Activated CD4-positive, alpha-beta memory T cell treated with anti-CD3 and anti-CD28 coated beads, Interleukin-2, amount 10 ng/mL, durations not matched to agents 7 days and 5 days (primary cell): ENCODE measurements at regions not wholly inside any gene's neighbourhood (a gene's known extent, or its start where the extent isn't known, plus 50 kb on each side); places are given as distances from the start of the nearest gene placed in this dataset.

Source experiments
- CTCF ChIA-PET: fragments of 350-600 bp; sonication (Branson Sonifier 250); formaldehyde crosslinking; loops from one replicate; lab custom pipeline; 2021; ENCODE audit warnings: antibody characterized with exemption, inconsistent platforms; lab: Charles Lee
- POLR2A ChIA-PET: fragments of 350-600 bp; sonication (Branson Sonifier 250); formaldehyde crosslinking; loops from one replicate; lab custom pipeline; 2021; ENCODE audit warnings: antibody characterized with exemption; lab: Charles Lee
- DNase-seq: peaks from one replicate; pipeline ENCODE4 v3.0.0-alpha.2; 2020
- H3K27ac Mint-ChIP-seq: one replicate; pipeline ENCODE4 v1.8.0; 2021; ENCODE audit warnings: mild to moderate bottlenecking, mixed read lengths
- H3K27me3 Mint-ChIP-seq: one replicate; pipeline ENCODE4 v1.8.0; 2021; ENCODE audit warnings: mixed read lengths
- H3K36me3 Mint-ChIP-seq: one replicate; pipeline ENCODE4 v1.8.0; 2021; ENCODE audit warnings: low read depth, mixed read lengths
- H3K4me1 Mint-ChIP-seq: one replicate; pipeline ENCODE4 v1.8.0; 2021; ENCODE audit warnings: mixed read lengths
- H3K4me3 Mint-ChIP-seq: one replicate; pipeline ENCODE4 v1.8.0; 2021; ENCODE audit warnings: mild to moderate bottlenecking, mixed read lengths
- H3K9me3 Mint-ChIP-seq: one replicate; pipeline ENCODE4 v1.8.0; 2021; ENCODE audit warnings: mixed read lengths

- Mint-ChIP-seq H3K4me1 (no peaks in the 10 kb centered on the region), H3K9me3 (no peaks in the 10 kb centered on the region), H3K27me3 (peaks cover 10% of the 10 kb centered on the region), H3K36me3 (no peaks in the 10 kb centered on the region), H3K27ac (no peak overlapping the region), H3K4me3 (no peak overlapping the region)
- no peak for DNase-seq
- ChIA-PET CTCF (no interaction called here), POLR2A (no interaction called here)
Observed at GRCh38 chr11:119924017-119924416, 195.0 kb upstream of the NECTIN1 start.

- no peak for DNase-seq
- ChIA-PET CTCF (no interaction called here), POLR2A (no interaction called here)
- Mint-ChIP-seq H3K27me3 (peaks cover 12% of the 10 kb centered on the region), H3K4me1 (no peaks in the 10 kb centered on the region), H3K4me3 (no peak overlapping the region), H3K9me3 (no peaks in the 10 kb centered on the region), H3K36me3 (no peaks in the 10 kb centered on the region), H3K27ac (no peak overlapping the region)
Observed at GRCh38 chr11:119921571-119921970, 192.6 kb upstream of the NECTIN1 start.

- Mint-ChIP-seq H3K4me1 (no peaks in the 10 kb centered on the region), H3K36me3 (no peaks in the 10 kb centered on the region), H3K9me3 (no peaks in the 10 kb centered on the region), H3K27ac (no peak overlapping the region), H3K4me3 (no peak overlapping the region), H3K27me3 (peaks cover 12% of the 10 kb centered on the region)
- CTCF ChIA-PET, result no interaction called here
- POLR2A ChIA-PET, result no interaction called here
- no peak for DNase-seq
Observed at GRCh38 chr11:119920666-119921387, 191.8 kb upstream of the NECTIN1 start.

GRCh38 chr11:119919656-119920055 lies 190.7 kb upstream of the NECTIN1 start:
- CTCF ChIA-PET, result no interaction called here
- H3K27ac Mint-ChIP-seq, result no peak overlapping the region
- H3K36me3 Mint-ChIP-seq, result no peaks in the 10 kb centered on the region
- peaks cover 2% of the 10 kb centered on the region for H3K9me3 Mint-ChIP-seq
- POLR2A ChIA-PET, result no interaction called here
- no peaks in the 10 kb centered on the region for H3K4me1 Mint-ChIP-seq
- H3K27me3 Mint-ChIP-seq, result peaks cover 12% of the 10 kb centered on the region
- DNase-seq, result no peak
- no peak overlapping the region for H3K4me3 Mint-ChIP-seq

- Mint-ChIP-seq H3K27me3 (peaks cover 12% of the 10 kb centered on the region), H3K4me1 (no peaks in the 10 kb centered on the region), H3K4me3 (no peak overlapping the region), H3K36me3 (no peaks in the 10 kb centered on the region), H3K27ac (no peak overlapping the region), H3K9me3 (peaks cover 2% of the 10 kb centered on the region)
- POLR2A ChIA-PET, result no interaction called here
- CTCF ChIA-PET, result no interaction called here
- DNase-seq, result no peak
Observed at GRCh38 chr11:119918347-119918746, 189.3 kb upstream of the NECTIN1 start.

- no peak for DNase-seq
- H3K27me3 Mint-ChIP-seq, result peaks cover 5% of the 10 kb centered on the region
- H3K36me3 Mint-ChIP-seq, result no peaks in the 10 kb centered on the region
- peaks cover 2% of the 10 kb centered on the region for H3K9me3 Mint-ChIP-seq
- ChIA-PET POLR2A (no interaction called here), CTCF (no interaction called here)
- no peaks in the 10 kb centered on the region for H3K4me1 Mint-ChIP-seq
- no peak overlapping the region for H3K4me3 Mint-ChIP-seq
- H3K27ac Mint-ChIP-seq, result no peak overlapping the region
Observed at GRCh38 chr11:119916568-119916967, 187.6 kb upstream of the NECTIN1 start.

- H3K4me3 Mint-ChIP-seq, result no peak overlapping the region
- H3K36me3 Mint-ChIP-seq, result no peaks in the 10 kb centered on the region
- peaks cover 2% of the 10 kb centered on the region for H3K9me3 Mint-ChIP-seq
- ChIA-PET CTCF (no interaction called here), POLR2A (no interaction called here)
- H3K27ac Mint-ChIP-seq, result no peak overlapping the region
- H3K4me1 Mint-ChIP-seq, result no peaks in the 10 kb centered on the region
- no peak for DNase-seq
- H3K27me3 Mint-ChIP-seq, result peaks cover 4% of the 10 kb centered on the region
Observed at GRCh38 chr11:119912229-119912628, 183.2 kb upstream of the NECTIN1 start.

- Mint-ChIP-seq H3K27ac (no peak overlapping the region), H3K36me3 (no peaks in the 10 kb centered on the region), H3K27me3 (peaks cover 7% of the 10 kb centered on the region), H3K9me3 (peaks cover 2% of the 10 kb centered on the region), H3K4me3 (no peak overlapping the region), H3K4me1 (no peaks in the 10 kb centered on the region)
- ChIA-PET CTCF (no interaction called here), POLR2A (no interaction called here)
- no peak for DNase-seq
Observed at GRCh38 chr11:119910650-119911049, 181.7 kb upstream of the NECTIN1 start.

- Mint-ChIP-seq H3K4me1 (no peaks in the 10 kb centered on the region), H3K4me3 (no peak overlapping the region), H3K27me3 (peaks cover 12% of the 10 kb centered on the region), H3K36me3 (no peaks in the 10 kb centered on the region), H3K27ac (no peak overlapping the region), H3K9me3 (peaks cover 1% of the 10 kb centered on the region)
- ChIA-PET POLR2A (no interaction called here), CTCF (no interaction called here)
- DNase-seq, result no peak
Observed at GRCh38 chr11:119910051-119910450, 181.1 kb upstream of the NECTIN1 start.

- CTCF ChIA-PET, result no interaction called here
- Mint-ChIP-seq H3K36me3 (no peaks in the 10 kb centered on the region), H3K27me3 (peaks cover 12% of the 10 kb centered on the region), H3K9me3 (no peaks in the 10 kb centered on the region), H3K27ac (no peak overlapping the region), H3K4me3 (no peak overlapping the region), H3K4me1 (no peaks in the 10 kb centered on the region)
- POLR2A ChIA-PET, result no interaction called here
- no peak for DNase-seq
Observed at GRCh38 chr11:119909495-119909894, 180.5 kb upstream of the NECTIN1 start.

GRCh38 chr11:119909077-119909476 lies 180.1 kb upstream of the NECTIN1 start:
- ChIA-PET POLR2A (no interaction called here), CTCF (no interaction called here)
- H3K4me1 Mint-ChIP-seq, result no peaks in the 10 kb centered on the region
- peaks cover 12% of the 10 kb centered on the region for H3K27me3 Mint-ChIP-seq
- H3K36me3 Mint-ChIP-seq, result no peaks in the 10 kb centered on the region
- H3K4me3 Mint-ChIP-seq, result no peak overlapping the region
- H3K27ac Mint-ChIP-seq, result no peak overlapping the region
- no peak for DNase-seq
- no peaks in the 10 kb centered on the region for H3K9me3 Mint-ChIP-seq

GRCh38 chr11:119908573-119908904 lies 179.5 kb upstream of the NECTIN1 start:
- Mint-ChIP-seq H3K4me3 (no peak overlapping the region), H3K27ac (no peak overlapping the region), H3K9me3 (no peaks in the 10 kb centered on the region), H3K4me1 (no peaks in the 10 kb centered on the region), H3K36me3 (no peaks in the 10 kb centered on the region), H3K27me3 (peaks cover 12% of the 10 kb centered on the region)
- no peak for DNase-seq
- CTCF ChIA-PET, result no interaction called here
- POLR2A ChIA-PET, result no interaction called here

- DNase-seq, result no peak
- H3K9me3 Mint-ChIP-seq, result no peaks in the 10 kb centered on the region
- POLR2A ChIA-PET, result no interaction called here
- CTCF ChIA-PET, result no interaction called here
- H3K4me1 Mint-ChIP-seq, result no peaks in the 10 kb centered on the region
- peaks cover 12% of the 10 kb centered on the region for H3K27me3 Mint-ChIP-seq
- H3K4me3 Mint-ChIP-seq, result no peak overlapping the region
- H3K27ac Mint-ChIP-seq, result no peak overlapping the region
- H3K36me3 Mint-ChIP-seq, result no peaks in the 10 kb centered on the region
Observed at GRCh38 chr11:119907878-119908572, 179.0 kb upstream of the NECTIN1 start.
